ENCODE measurements at regions not wholly inside any gene's neighbourhood (a gene's known extent, or its start where the extent isn't known, plus 50 kb on each side); places are given as distances from the start of the nearest gene placed in this dataset.

DNA sequence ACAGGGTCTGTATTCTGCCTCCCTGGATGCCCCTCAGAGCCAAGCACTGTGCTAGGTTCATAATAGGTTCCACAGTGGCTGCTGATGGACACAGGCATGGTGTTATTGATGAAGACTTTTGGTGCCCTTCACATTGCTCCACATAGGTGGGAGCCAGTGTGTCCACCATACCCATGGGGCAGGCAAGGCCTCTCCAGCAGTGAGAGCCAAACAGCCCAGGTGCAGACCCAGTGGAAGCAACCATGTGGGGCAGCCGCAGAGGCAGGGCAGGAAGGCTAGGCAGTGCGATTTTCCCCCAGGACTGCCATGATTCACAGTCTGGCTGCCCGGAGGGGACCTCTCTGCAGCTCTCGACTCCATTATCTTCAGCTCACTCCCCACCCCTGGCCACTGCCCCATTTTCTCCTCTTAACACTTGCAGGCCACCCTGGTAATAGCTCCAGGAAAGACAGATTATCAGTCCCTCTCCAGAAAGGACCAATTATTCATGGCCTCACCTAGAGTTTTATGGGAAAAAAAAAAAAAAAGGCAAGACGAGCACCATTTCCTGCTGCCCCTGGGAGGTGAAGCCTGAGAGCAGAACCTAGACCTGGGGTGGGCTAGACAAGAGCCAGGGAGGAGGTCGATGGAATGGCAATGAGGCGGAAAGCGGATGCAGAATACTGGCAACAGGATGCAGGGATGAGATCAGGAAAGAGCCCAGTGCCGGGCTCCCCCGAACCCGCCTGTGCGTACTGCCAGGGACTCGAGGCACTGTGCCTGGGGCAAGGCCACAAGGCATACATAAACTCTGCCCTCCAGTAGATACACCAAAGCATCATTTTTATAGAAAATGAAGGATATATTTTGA is 343.0 kb upstream of the NCAM1 start:
- WGBS (ENCODE audit: extremely low coverage, insufficient coverage, insufficient read length): no CpG with 5 or more reads among the region's 13 CpGs
- H3K4ac ChIP-seq (ENCODE audit: low read depth, low read length): no peak overlapping the region
- peak overlapping the region; percentile 32 for H3K23ac ChIP-seq (ENCODE audit: low read length)
- H2AFZ ChIP-seq (ENCODE audit: insufficient read depth, low read length, poor library complexity): no peak overlapping the region
- peaks cover 4% of the 10 kb centered on the region for H3K9me3 ChIP-seq (ENCODE audit: insufficient read depth, low read depth, low read length)
- H2BK12ac ChIP-seq (ENCODE audit: low read length): no peak overlapping the region
- no peak for DNase-seq
- H3K79me2 ChIP-seq (ENCODE audit: control insufficient read depth, insufficient read depth, low read length, poor library complexity): no peaks in the 10 kb centered on the region
- H4K8ac ChIP-seq (ENCODE audit: low read depth, low read length): no peak overlapping the region
- no peak overlapping the region for H3K18ac ChIP-seq (ENCODE audit: low read length)
- H3K9ac ChIP-seq (ENCODE audit: low read length): peak overlapping the region; percentile 64
- H2BK5ac ChIP-seq (ENCODE audit: low read depth, low read length, poor library complexity): no peak overlapping the region
- H4K12ac ChIP-seq (ENCODE audit: low read depth, low read length): no peak overlapping the region
- no peak overlapping the region for H3K4me2 ChIP-seq (ENCODE audit: low read length)
- H3K27me3 ChIP-seq (ENCODE audit: insufficient read depth, low read length): no peaks in the 10 kb centered on the region
- no peak overlapping the region for H3K27ac ChIP-seq (ENCODE audit: low read depth, low read length)
- peaks cover 3 to 13% of the 10 kb centered on the region in 2 experiments for H3K4me1 ChIP-seq (ENCODE audit: control insufficient read depth in 1 of 2, insufficient read depth in 2 of 2, low read length in 2 of 2)
- H3K79me1 ChIP-seq (ENCODE audit: low read length): no peaks in the 10 kb centered on the region
- H2BK120ac ChIP-seq (ENCODE audit: insufficient read depth, low read length, poor library complexity): no peak overlapping the region
- H4K91ac ChIP-seq (ENCODE audit: low read depth, low read length): no peak overlapping the region
- no peaks in the 10 kb centered on the region for H3K36me3 ChIP-seq (ENCODE audit: control insufficient read depth in 1 of 2, insufficient read depth in 2 of 2, low read length in 2 of 2)
- no peak overlapping the region for H3K14ac ChIP-seq (ENCODE audit: low read length)
- peak overlapping the region; percentile 47 for H3K4me3 ChIP-seq (ENCODE audit: low read depth, low read length)
- H2AK5ac ChIP-seq (ENCODE audit: low read length): no peak overlapping the region

DNA sequence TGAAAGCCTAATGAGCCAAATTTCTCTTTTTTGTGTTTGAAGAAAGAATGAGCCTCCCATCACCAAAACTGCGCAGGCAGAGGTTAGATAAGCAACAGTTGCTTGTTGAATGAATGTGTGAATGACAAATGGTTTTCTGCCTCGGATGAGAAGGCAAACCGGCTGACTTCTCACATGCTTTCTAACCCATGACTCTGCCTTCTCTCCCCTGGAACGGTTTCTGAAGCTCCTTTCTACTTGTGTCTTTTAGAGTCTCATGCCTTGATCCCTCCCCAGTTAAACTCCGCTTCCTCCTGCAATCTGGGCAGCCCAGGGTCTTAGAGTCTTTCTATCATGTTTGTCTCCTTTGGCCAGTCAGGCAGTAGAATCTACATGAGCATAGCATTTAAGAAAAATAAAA is 342.1 kb upstream of the NCAM1 start:
- H4K12ac ChIP-seq (ENCODE audit: low read depth, low read length): no peak overlapping the region
- H2AFZ ChIP-seq (ENCODE audit: insufficient read depth, low read length, poor library complexity): no peak overlapping the region
- no peak overlapping the region for H3K4ac ChIP-seq (ENCODE audit: low read depth, low read length)
- H3K27me3 ChIP-seq (ENCODE audit: insufficient read depth, low read length): no peaks in the 10 kb centered on the region
- no peak overlapping the region for H2AK5ac ChIP-seq (ENCODE audit: low read length)
- H4K8ac ChIP-seq (ENCODE audit: low read depth, low read length): no peak overlapping the region
- no peak overlapping the region for H2BK5ac ChIP-seq (ENCODE audit: low read depth, low read length, poor library complexity)
- H3K4me1 ChIP-seq (ENCODE audit: control insufficient read depth in 1 of 2, insufficient read depth in 2 of 2, low read length in 2 of 2): peaks cover 3 to 13% of the 10 kb centered on the region in 2 experiments
- no peak overlapping the region for H3K27ac ChIP-seq (ENCODE audit: low read depth, low read length)
- H3K4me3 ChIP-seq (ENCODE audit: low read depth, low read length): no peak overlapping the region
- H3K79me1 ChIP-seq (ENCODE audit: low read length): no peaks in the 10 kb centered on the region
- H3K79me2 ChIP-seq (ENCODE audit: control insufficient read depth, insufficient read depth, low read length, poor library complexity): no peaks in the 10 kb centered on the region
- no peak overlapping the region for H3K23ac ChIP-seq (ENCODE audit: low read length)
- no peak overlapping the region for H2BK120ac ChIP-seq (ENCODE audit: insufficient read depth, low read length, poor library complexity)
- DNase-seq: no peak
- WGBS (ENCODE audit: extremely low coverage, insufficient coverage, insufficient read length): no CpG with 5 or more reads among the region's 5 CpGs
- H3K14ac ChIP-seq (ENCODE audit: low read length): no peak overlapping the region
- no peak overlapping the region for H3K9ac ChIP-seq (ENCODE audit: low read length)
- no peaks in the 10 kb centered on the region for H3K36me3 ChIP-seq (ENCODE audit: control insufficient read depth in 1 of 2, insufficient read depth in 2 of 2, low read length in 2 of 2)
- peaks cover 4% of the 10 kb centered on the region for H3K9me3 ChIP-seq (ENCODE audit: insufficient read depth, low read depth, low read length)
- H3K4me2 ChIP-seq (ENCODE audit: low read length): no peak overlapping the region
- no peak overlapping the region for H3K18ac ChIP-seq (ENCODE audit: low read length)
- no peak overlapping the region for H4K91ac ChIP-seq (ENCODE audit: low read depth, low read length)
- H2BK12ac ChIP-seq (ENCODE audit: low read length): no peak overlapping the region

DNA sequence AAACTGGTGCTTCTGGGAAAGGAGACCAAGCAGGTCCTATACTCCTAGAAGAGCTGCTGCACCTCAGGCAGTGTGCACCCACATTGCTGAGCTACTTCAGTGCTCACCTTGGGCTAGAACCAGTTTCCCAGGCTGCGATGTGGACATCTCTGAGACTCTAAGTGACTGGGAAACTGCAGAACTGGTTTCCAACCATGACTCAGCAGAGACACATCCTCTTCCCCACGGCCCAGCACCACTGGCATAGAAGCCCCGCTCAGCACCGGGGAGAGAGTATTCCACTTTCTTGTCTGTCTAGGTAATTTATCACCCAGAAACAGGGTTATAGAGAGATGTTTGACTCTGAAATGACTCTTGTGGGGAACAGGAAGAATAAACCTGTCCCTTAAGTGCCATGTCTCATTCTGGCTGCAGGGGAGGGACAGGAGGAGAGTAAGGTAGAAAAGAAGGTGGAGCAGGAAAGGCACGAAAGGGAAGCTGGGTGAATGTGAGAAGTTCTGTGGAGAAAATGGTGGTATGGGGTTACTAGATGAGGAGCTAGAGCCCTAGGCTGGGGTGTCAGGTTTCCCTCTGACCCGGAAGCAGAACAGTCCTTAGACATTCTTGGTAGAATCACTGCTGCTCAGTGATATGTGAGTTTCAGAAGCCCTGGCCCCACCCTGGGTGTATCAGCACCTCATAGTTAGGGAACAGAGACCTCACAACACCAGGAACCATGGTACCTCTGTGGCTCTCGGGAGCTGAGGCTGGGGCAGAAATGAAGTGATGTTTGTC is 340.4 kb upstream of the NCAM1 start:
- Histone ChIP-seq H3K9ac (ENCODE audit: low read length) (no peak overlapping the region), H2AFZ (ENCODE audit: insufficient read depth, low read length, poor library complexity) (no peak overlapping the region), H3K4me2 (ENCODE audit: low read length) (no peak overlapping the region), H3K27me3 (ENCODE audit: insufficient read depth, low read length) (no peaks in the 10 kb centered on the region), H4K91ac (ENCODE audit: low read depth, low read length) (no peak overlapping the region), H3K79me2 (ENCODE audit: control insufficient read depth, insufficient read depth, low read length, poor library complexity) (no peaks in the 10 kb centered on the region), H3K14ac (ENCODE audit: low read length) (no peak overlapping the region), H4K8ac (ENCODE audit: low read depth, low read length) (no peak overlapping the region), H2BK5ac (ENCODE audit: low read depth, low read length, poor library complexity) (peak overlapping the region; percentile 9), H3K9me3 (ENCODE audit: insufficient read depth, low read depth, low read length) (peaks cover 4% of the 10 kb centered on the region), H3K23ac (ENCODE audit: low read length) (no peak overlapping the region), H2BK120ac (ENCODE audit: insufficient read depth, low read length, poor library complexity) (no peak overlapping the region), H2AK5ac (ENCODE audit: low read length) (no peak overlapping the region), H3K4ac (ENCODE audit: low read depth, low read length) (no peak overlapping the region), H2BK12ac (ENCODE audit: low read length) (peak overlapping the region; percentile 24), H3K79me1 (ENCODE audit: low read length) (no peaks in the 10 kb centered on the region), H3K4me1 (ENCODE audit: control insufficient read depth in 1 of 2, insufficient read depth in 2 of 2, low read length in 2 of 2) (peaks cover 3 to 13% of the 10 kb centered on the region in 2 experiments), H3K27ac (ENCODE audit: low read depth, low read length) (no peak overlapping the region), H3K4me3 (ENCODE audit: low read depth, low read length) (no peak overlapping the region), H3K18ac (ENCODE audit: low read length) (no peak overlapping the region), H4K12ac (ENCODE audit: low read depth, low read length) (no peak overlapping the region), H3K36me3 (ENCODE audit: control insufficient read depth in 1 of 2, insufficient read depth in 2 of 2, low read length in 2 of 2) (no peaks in the 10 kb centered on the region)
- WGBS (ENCODE audit: extremely low coverage, insufficient coverage, insufficient read length): no CpG with 5 or more reads among the region's 7 CpGs
- DNase-seq: peak; percentile 61 to 68

DNA sequence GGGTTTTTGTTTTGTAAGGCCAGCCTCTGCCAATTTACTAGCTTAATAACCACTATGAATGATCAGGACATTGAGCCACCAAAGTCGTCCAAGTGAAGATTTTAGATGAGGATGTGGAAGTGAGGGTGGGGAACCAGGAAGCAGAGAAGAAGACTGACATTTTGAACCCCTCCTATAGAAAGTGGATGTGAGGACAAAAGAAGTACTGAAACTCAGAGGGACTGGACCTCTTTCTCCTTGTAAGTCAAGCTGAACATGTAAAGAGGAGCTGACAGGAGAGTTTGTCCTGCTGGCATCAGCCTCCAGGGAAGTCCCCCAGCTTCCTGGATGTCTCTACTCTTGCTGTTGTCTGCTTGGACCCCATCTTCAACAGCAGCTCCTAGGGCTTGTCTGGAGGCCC is 338.2 kb upstream of the NCAM1 start:
- no peaks in the 10 kb centered on the region for H3K79me2 ChIP-seq (ENCODE audit: control insufficient read depth, insufficient read depth, low read length, poor library complexity)
- no peak overlapping the region for H2AFZ ChIP-seq (ENCODE audit: insufficient read depth, low read length, poor library complexity)
- no peak overlapping the region for H3K4me3 ChIP-seq (ENCODE audit: low read depth, low read length)
- no peak overlapping the region for H3K27ac ChIP-seq (ENCODE audit: low read depth, low read length)
- no peak overlapping the region for H3K18ac ChIP-seq (ENCODE audit: low read length)
- no peak overlapping the region for H2BK5ac ChIP-seq (ENCODE audit: low read depth, low read length, poor library complexity)
- H3K9ac ChIP-seq (ENCODE audit: low read length): no peak overlapping the region
- no peak overlapping the region for H4K12ac ChIP-seq (ENCODE audit: low read depth, low read length)
- H3K4ac ChIP-seq (ENCODE audit: low read depth, low read length): no peak overlapping the region
- H3K79me1 ChIP-seq (ENCODE audit: low read length): no peaks in the 10 kb centered on the region
- H3K27me3 ChIP-seq (ENCODE audit: insufficient read depth, low read length): no peaks in the 10 kb centered on the region
- H4K91ac ChIP-seq (ENCODE audit: low read depth, low read length): no peak overlapping the region
- DNase-seq: no peak
- H2BK12ac ChIP-seq (ENCODE audit: low read length): no peak overlapping the region
- WGBS (ENCODE audit: extremely low coverage, insufficient coverage, insufficient read length): no CpG with 5 or more reads among the region's 1 CpG
- no peak overlapping the region for H3K4me2 ChIP-seq (ENCODE audit: low read length)
- no peak overlapping the region for H4K8ac ChIP-seq (ENCODE audit: low read depth, low read length)
- H3K36me3 ChIP-seq (ENCODE audit: control insufficient read depth in 1 of 2, insufficient read depth in 2 of 2, low read length in 2 of 2): no peaks in the 10 kb centered on the region
- H3K14ac ChIP-seq (ENCODE audit: low read length): no peak overlapping the region
- H3K9me3 ChIP-seq (ENCODE audit: insufficient read depth, low read depth, low read length): no peaks in the 10 kb centered on the region
- H2BK120ac ChIP-seq (ENCODE audit: insufficient read depth, low read length, poor library complexity): no peak overlapping the region
- peaks cover 3 to 10% of the 10 kb centered on the region in 2 experiments for H3K4me1 ChIP-seq (ENCODE audit: control insufficient read depth in 1 of 2, insufficient read depth in 2 of 2, low read length in 2 of 2)
- no peak overlapping the region for H2AK5ac ChIP-seq (ENCODE audit: low read length)
- no peak overlapping the region for H3K23ac ChIP-seq (ENCODE audit: low read length)

Measured in trophoblast cell (in vitro differentiated cells and primary cell).